K562 (cell line): ENCODE measurements at regions not wholly inside any gene's neighbourhood (a gene's known extent, or its start where the extent isn't known, plus 50 kb on each side); places are given as distances from the start of the nearest gene placed in this dataset.

Experiments used
- CBFB ChIP-seq: sonication (generic); formaldehyde crosslinking; IDR thresholded peaks from 2 replicates; pipeline ENCODE4 v1.4.0; 2020; ENCODE audit warnings: mild to moderate bottlenecking, missing genetic modification reagents
- ESRRB ChIP-seq: fragments of 250-450 bp; sonication (Bioruptor Pico); IDR thresholded peaks from 2 replicates; pipeline ENCODE4 v1.5.0; 2020; ENCODE audit warnings: mild to moderate bottlenecking, moderate library complexity, borderline replicate concordance
- HINFP ChIP-seq: fragments of 450-650 bp; conservative IDR thresholded peaks from 2 replicates; pipeline ENCODE4 v1.6.1; 2016; ENCODE audit warnings: missing genetic modification characterization, low read depth, mild to moderate bottlenecking, control low read depth, missing compliant biosample characterization
- KDM1A ChIP-seq, 2 experiments: fragments of 450-650 bp; IDR thresholded peaks; 2 replicates each; pipeline ENCODE4 v1.6.1; 2016; ENCODE audit warnings: mild to moderate bottlenecking in 2 of 2
- NFYB ChIP-seq: IDR thresholded peaks from 2 replicates; pipeline ENCODE4 v1.6.1; 2011; ENCODE audit warnings: mild to moderate bottlenecking, moderate library complexity; ENCODE audit not compliant: insufficient read length; ENCODE audit errors: extremely low read depth
- POLR2B ChIP-seq: fragments of 450-650 bp; IDR thresholded peaks from 2 replicates; pipeline ENCODE4 v1.6.1; 2018; ENCODE audit warnings: low read depth; ENCODE audit not compliant: partially characterized antibody
- RBM14 ChIP-seq: fragments of 200-400 bp; formaldehyde crosslinking; IDR thresholded peaks from 2 replicates; pipeline ENCODE4 v1.6.1; 2018; ENCODE audit warnings: low read depth, mild to moderate bottlenecking, low read length, moderate library complexity, borderline replicate concordance; ENCODE audit not compliant: insufficient read depth
- TFAM ChIP-seq: fragments of 250-450 bp; sonication (Bioruptor Pico); conservative IDR thresholded peaks from 2 replicates; pipeline ENCODE4 v1.5.0; 2021; ENCODE audit warnings: mild to moderate bottlenecking, moderate library complexity
- YY1 ChIP-seq, 3 experiments: IDR thresholded peaks; 2 replicates each; pipeline ENCODE4 v1.6.1; 2011; ENCODE audit warnings: low read length in 2 of 3, mild to moderate bottlenecking in 2 of 3, moderate library complexity in 2 of 3, borderline replicate concordance in 1 of 3, control low read depth in 1 of 3, low read depth in 1 of 3; ENCODE audit not compliant: insufficient read depth in 3 of 3, insufficient replicate concordance in 2 of 3, control insufficient read depth in 1 of 3, insufficient read length in 1 of 3; ENCODE audit errors: extremely low read depth in 1 of 3
- ZNF175 ChIP-seq: fragments of 200-800 bp; sonication (Bioruptor generic); IDR thresholded peaks from 2 replicates; pipeline ENCODE4 v1.6.1; 2016; ENCODE audit warnings: low read depth, mild to moderate bottlenecking, missing genetic modification characterization, missing compliant biosample characterization
- TF ChIP-seq, protein P1 (sequence below): fragments of 200-600 bp; sonication (generic); IDR thresholded peaks from one replicate; pipeline ENCODE4 v1.6.1; 2012; ENCODE audit warnings: mild to moderate bottlenecking, low read depth, low read length, inconsistent platforms

- TF ChIP-seq, protein P1, sequence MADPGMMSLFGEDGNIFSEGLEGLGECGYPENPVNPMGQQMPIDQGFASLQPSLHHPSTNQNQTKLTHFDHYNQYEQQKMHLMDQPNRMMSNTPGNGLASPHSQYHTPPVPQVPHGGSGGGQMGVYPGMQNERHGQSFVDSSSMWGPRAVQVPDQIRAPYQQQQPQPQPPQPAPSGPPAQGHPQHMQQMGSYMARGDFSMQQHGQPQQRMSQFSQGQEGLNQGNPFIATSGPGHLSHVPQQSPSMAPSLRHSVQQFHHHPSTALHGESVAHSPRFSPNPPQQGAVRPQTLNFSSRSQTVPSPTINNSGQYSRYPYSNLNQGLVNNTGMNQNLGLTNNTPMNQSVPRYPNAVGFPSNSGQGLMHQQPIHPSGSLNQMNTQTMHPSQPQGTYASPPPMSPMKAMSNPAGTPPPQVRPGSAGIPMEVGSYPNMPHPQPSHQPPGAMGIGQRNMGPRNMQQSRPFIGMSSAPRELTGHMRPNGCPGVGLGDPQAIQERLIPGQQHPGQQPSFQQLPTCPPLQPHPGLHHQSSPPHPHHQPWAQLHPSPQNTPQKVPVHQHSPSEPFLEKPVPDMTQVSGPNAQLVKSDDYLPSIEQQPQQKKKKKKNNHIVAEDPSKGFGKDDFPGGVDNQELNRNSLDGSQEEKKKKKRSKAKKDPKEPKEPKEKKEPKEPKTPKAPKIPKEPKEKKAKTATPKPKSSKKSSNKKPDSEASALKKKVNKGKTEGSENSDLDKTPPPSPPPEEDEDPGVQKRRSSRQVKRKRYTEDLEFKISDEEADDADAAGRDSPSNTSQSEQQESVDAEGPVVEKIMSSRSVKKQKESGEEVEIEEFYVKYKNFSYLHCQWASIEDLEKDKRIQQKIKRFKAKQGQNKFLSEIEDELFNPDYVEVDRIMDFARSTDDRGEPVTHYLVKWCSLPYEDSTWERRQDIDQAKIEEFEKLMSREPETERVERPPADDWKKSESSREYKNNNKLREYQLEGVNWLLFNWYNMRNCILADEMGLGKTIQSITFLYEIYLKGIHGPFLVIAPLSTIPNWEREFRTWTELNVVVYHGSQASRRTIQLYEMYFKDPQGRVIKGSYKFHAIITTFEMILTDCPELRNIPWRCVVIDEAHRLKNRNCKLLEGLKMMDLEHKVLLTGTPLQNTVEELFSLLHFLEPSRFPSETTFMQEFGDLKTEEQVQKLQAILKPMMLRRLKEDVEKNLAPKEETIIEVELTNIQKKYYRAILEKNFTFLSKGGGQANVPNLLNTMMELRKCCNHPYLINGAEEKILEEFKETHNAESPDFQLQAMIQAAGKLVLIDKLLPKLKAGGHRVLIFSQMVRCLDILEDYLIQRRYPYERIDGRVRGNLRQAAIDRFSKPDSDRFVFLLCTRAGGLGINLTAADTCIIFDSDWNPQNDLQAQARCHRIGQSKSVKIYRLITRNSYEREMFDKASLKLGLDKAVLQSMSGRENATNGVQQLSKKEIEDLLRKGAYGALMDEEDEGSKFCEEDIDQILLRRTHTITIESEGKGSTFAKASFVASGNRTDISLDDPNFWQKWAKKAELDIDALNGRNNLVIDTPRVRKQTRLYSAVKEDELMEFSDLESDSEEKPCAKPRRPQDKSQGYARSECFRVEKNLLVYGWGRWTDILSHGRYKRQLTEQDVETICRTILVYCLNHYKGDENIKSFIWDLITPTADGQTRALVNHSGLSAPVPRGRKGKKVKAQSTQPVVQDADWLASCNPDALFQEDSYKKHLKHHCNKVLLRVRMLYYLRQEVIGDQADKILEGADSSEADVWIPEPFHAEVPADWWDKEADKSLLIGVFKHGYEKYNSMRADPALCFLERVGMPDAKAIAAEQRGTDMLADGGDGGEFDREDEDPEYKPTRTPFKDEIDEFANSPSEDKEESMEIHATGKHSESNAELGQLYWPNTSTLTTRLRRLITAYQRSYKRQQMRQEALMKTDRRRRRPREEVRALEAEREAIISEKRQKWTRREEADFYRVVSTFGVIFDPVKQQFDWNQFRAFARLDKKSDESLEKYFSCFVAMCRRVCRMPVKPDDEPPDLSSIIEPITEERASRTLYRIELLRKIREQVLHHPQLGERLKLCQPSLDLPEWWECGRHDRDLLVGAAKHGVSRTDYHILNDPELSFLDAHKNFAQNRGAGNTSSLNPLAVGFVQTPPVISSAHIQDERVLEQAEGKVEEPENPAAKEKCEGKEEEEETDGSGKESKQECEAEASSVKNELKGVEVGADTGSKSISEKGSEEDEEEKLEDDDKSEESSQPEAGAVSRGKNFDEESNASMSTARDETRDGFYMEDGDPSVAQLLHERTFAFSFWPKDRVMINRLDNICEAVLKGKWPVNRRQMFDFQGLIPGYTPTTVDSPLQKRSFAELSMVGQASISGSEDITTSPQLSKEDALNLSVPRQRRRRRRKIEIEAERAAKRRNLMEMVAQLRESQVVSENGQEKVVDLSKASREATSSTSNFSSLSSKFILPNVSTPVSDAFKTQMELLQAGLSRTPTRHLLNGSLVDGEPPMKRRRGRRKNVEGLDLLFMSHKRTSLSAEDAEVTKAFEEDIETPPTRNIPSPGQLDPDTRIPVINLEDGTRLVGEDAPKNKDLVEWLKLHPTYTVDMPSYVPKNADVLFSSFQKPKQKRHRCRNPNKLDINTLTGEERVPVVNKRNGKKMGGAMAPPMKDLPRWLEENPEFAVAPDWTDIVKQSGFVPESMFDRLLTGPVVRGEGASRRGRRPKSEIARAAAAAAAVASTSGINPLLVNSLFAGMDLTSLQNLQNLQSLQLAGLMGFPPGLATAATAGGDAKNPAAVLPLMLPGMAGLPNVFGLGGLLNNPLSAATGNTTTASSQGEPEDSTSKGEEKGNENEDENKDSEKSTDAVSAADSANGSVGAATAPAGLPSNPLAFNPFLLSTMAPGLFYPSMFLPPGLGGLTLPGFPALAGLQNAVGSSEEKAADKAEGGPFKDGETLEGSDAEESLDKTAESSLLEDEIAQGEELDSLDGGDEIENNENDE = no peak
- TF ChIP-seq KDM1A (IDR thresholded peaks at IDR 0.05) = no peak
- TF ChIP-seq NFYB = no peak
- TF ChIP-seq RBM14 = no peak
- no peak for TF ChIP-seq YY1 (IDR thresholded peaks at IDR 0.05; ENCODE audit: borderline replicate concordance in 1 of 3, control insufficient read depth in 1 of 3, extremely low read depth in 1 of 3, insufficient read depth in 3 of 3, insufficient read length in 1 of 3, insufficient replicate concordance in 2 of 3, low read depth in 1 of 3, low read length in 2 of 3)
- no peak for TF ChIP-seq CBFB (CRISPR knock-in tag)
- no peak for TF ChIP-seq ESRRB
- no peak for TF ChIP-seq POLR2B
- TF ChIP-seq HINFP (tag) = no peak
- TF ChIP-seq ZNF175 = no peak
- TF ChIP-seq TFAM (CRISPR knock-in tag) = no peak
Measured at GRCh38 chr7:55278321-55278720, 86.8 kb upstream of the LANCL2 start (continued).
